Hepatic stellate cell (primary cell): ENCODE measurements at regions not wholly inside any gene's neighbourhood (a gene's known extent, or its start where the extent isn't known, plus 50 kb on each side); places are given as distances from the start of the nearest gene placed in this dataset.
"Not testable (repeated sequence)": the region's sequence is repeated elsewhere in the genome, so short reads cannot be mapped to it uniquely, and the experiment has no call there.

Source experiments
- DNase-seq: peaks from one replicate; pipeline ENCODE4 v3.0.0; 2011; ENCODE audit warnings: low spot score

- no peak for DNase-seq
Observed at GRCh38 chr1:60662486-60663044, 419.8 kb upstream of the NFIA start.

GRCh38 chr1:60657926-60658325 lies 424.4 kb upstream of the NFIA start:
- no peak for DNase-seq

- DNase-seq = no peak
Observed at GRCh38 chr1:60655679-60656355, 426.5 kb upstream of the NFIA start.

GRCh38 chr1:60640033-60640551 lies 442.3 kb upstream of the NFIA start:
- DNase-seq = not testable (repeated sequence)

GRCh38 chr1:60639287-60639686 lies 443.1 kb upstream of the NFIA start:
- DNase-seq = no peak

- DNase-seq = no peak
Observed at GRCh38 chr1:60637651-60638050, 444.7 kb upstream of the NFIA start.

GRCh38 chr1:60636946-60637345 lies 445.4 kb upstream of the NFIA start:
- DNase-seq = no peak

GRCh38 chr1:60634106-60634505 lies 448.3 kb upstream of the NFIA start:
- no peak for DNase-seq

GRCh38 chr1:60622486-60622885 lies 459.9 kb upstream of the NFIA start:
- DNase-seq = no peak

GRCh38 chr1:60621368-60621851 lies 461.0 kb upstream of the NFIA start:
- no peak for DNase-seq

GRCh38 chr1:60620087-60620486 lies 462.3 kb upstream of the NFIA start:
- DNase-seq = no peak

- DNase-seq = no peak
Observed at GRCh38 chr1:60619581-60619980, 462.8 kb upstream of the NFIA start.

GRCh38 chr1:60615666-60616065 lies 466.7 kb upstream of the NFIA start:
- no peak for DNase-seq

- DNase-seq = no peak
Observed at GRCh38 chr1:60612790-60613189, 469.6 kb upstream of the NFIA start.

GRCh38 chr1:60606921-60607320 lies 475.4 kb upstream of the NFIA start:
- DNase-seq = not testable (repeated sequence)

- no peak for DNase-seq
Observed at GRCh38 chr1:60600532-60600931, 481.8 kb upstream of the NFIA start.

GRCh38 chr1:60599574-60599973 lies 482.8 kb upstream of the NFIA start:
- no peak for DNase-seq

GRCh38 chr1:60598041-60598910 lies 484.1 kb upstream of the NFIA start:
- no peak for DNase-seq

GRCh38 chr1:60596791-60597750 lies 485.3 kb upstream of the NFIA start:
- no peak for DNase-seq

- DNase-seq = no peak
Observed at GRCh38 chr1:60591583-60591982, 490.8 kb upstream of the NFIA start.

GRCh38 chr1:60589916-60590315 lies 492.4 kb upstream of the NFIA start:
- no peak for DNase-seq
